GM12878 (cell line): ENCODE measurements at regions not wholly inside any gene's neighbourhood (a gene's known extent, or its start where the extent isn't known, plus 50 kb on each side); places are given as distances from the start of the nearest gene placed in this dataset.

ENCODE experiments used
- ATAC-seq: fragments of 200-7000 bp; cut with Tn5 transposase; 3 replicates; pipeline ENCODE4 v1.9.1; 2020; ENCODE audit warnings: mild to moderate bottlenecking, moderate library complexity
- BruUV-seq: library from RNA; stranded (reverse); fragments of 400-500 nt; replicated peaks from 2 replicates; lab custom pipeline; 2021; lab: Mats Ljungman, UMichigan
- CTCF ChIA-PET: fragments of 300-600 bp; sonication (Branson Sonifier 250); formaldehyde crosslinking; extraction: SDS; loops from one replicate; lab custom pipeline; 2021; ENCODE audit warnings: inconsistent platforms; lab: Yijun Ruan, JAX
- POLR2A ChIA-PET: fragments of 350-600 bp; formaldehyde crosslinking; extraction: SDS; loops from one replicate; lab custom pipeline; 2021; ENCODE audit warnings: inconsistent platforms; lab: Charles Lee
- RAD21 ChIA-PET: fragments of 300-600 bp; sonication (Branson Sonifier 250); formaldehyde crosslinking; loops from one replicate; lab custom pipeline; 2023; ENCODE audit warnings: antibody characterized with exemption; ENCODE audit not compliant: unreplicated experiment; lab: Charles Lee
- SMC1A ChIA-PET: fragments of 300-600 bp; sonication (Branson Sonifier 250); formaldehyde crosslinking; loops from one replicate; lab custom pipeline; 2023; ENCODE audit not compliant: unreplicated experiment, uncharacterized antibody; lab: Charles Lee
- DNase-seq: peaks from one replicate; pipeline ENCODE4 v3.0.0-alpha.2; 2011; ENCODE audit warnings: low read depth, low spot score
- FAIRE-seq: peaks from 3 replicates; lab custom pipeline; 2011; peaks lifted over from hg19 to GRCh38; lab: Jason Lieb, UNC
- H2AFZ ChIP-seq: 2 replicates; pipeline ENCODE4 v1.6.0; 2011; ENCODE audit warnings: low read depth, low read length, control low read depth; ENCODE audit not compliant: control insufficient read depth
- H3K27ac ChIP-seq: 2 replicates; pipeline ENCODE4 v1.5.1; 2011; ENCODE audit warnings: control low read depth; ENCODE audit not compliant: control insufficient read depth, insufficient read depth
- H3K27me3 ChIP-seq, 2 experiments: replicated peaks in 1 of 2; 2 replicates each; pipeline versions ENCODE4 v1.6.0 to v1.6.1; 2011; ENCODE audit warnings: low read length in 1 of 2; ENCODE audit not compliant: control insufficient read depth in 2 of 2, insufficient read depth in 2 of 2
- H3K36me3 ChIP-seq, 2 experiments: 2 replicates each; pipeline ENCODE4 v1.5.1; 2011; ENCODE audit warnings: low read length in 1 of 2; ENCODE audit not compliant: control insufficient read depth in 2 of 2, insufficient read depth in 2 of 2
- H3K4me1 ChIP-seq: 2 replicates; pipeline ENCODE4 v1.6.1; 2011; ENCODE audit warnings: mild to moderate bottlenecking, low read length, moderate library complexity, mixed read lengths; ENCODE audit not compliant: control insufficient read depth, insufficient read depth
- H3K4me2 ChIP-seq: 2 replicates; pipeline ENCODE4 v1.6.0; 2011; ENCODE audit warnings: control low read depth; ENCODE audit not compliant: control insufficient read depth, insufficient read depth
- H3K4me3 ChIP-seq: fragments of 200-600 bp; sonication (generic); 2 replicates; pipeline ENCODE4 v1.5.1; 2016
- H3K79me2 ChIP-seq: 2 replicates; pipeline ENCODE4 v1.6.0; 2011; ENCODE audit warnings: low read length; ENCODE audit not compliant: control insufficient read depth, insufficient read depth
- H3K9ac ChIP-seq: 2 replicates; pipeline ENCODE4 v1.8.0; 2011; ENCODE audit warnings: low read length, control low read depth, mixed read lengths; ENCODE audit not compliant: control insufficient read depth, insufficient read depth
- H3K9me3 ChIP-seq: replicated peaks from 3 replicates; pipeline ENCODE4 v1.5.1; 2011; ENCODE audit warnings: mild to moderate bottlenecking, low read length; ENCODE audit not compliant: control insufficient read depth, insufficient read depth
- H4K20me1 ChIP-seq: 2 replicates; pipeline ENCODE4 v1.6.0; 2011; ENCODE audit not compliant: control insufficient read depth, insufficient read depth
- CREB1 ChIP-seq: IDR thresholded peaks from 2 replicates; pipeline ENCODE4 v1.6.1; 2012; ENCODE audit warnings: low read depth, mild to moderate bottlenecking, inconsistent platforms
- CUX1 ChIP-seq: IDR thresholded peaks from 2 replicates; pipeline ENCODE4 v1.6.1; 2012; ENCODE audit warnings: improper control_type of control experiment, low read depth, low read length; ENCODE audit not compliant: insufficient replicate concordance
- EP300 ChIP-seq, 2 experiments: fragments of 150-350 bp in 1 of 2; IDR thresholded peaks; 2 replicates each; pipeline ENCODE4 v1.6.1; 2011 to 2012; ENCODE audit warnings: low read depth in 2 of 2, low read length in 2 of 2, borderline replicate concordance in 1 of 2, improper control_type of control experiment in 1 of 2, inconsistent platforms in 1 of 2; ENCODE audit not compliant: control insufficient read depth in 1 of 2
- JUND ChIP-seq: IDR thresholded peaks from 2 replicates; pipeline ENCODE4 v1.6.1; 2012; ENCODE audit warnings: low read depth, mild to moderate bottlenecking, low read length, improper control_type of control experiment, moderate library complexity
- KAT2A ChIP-seq: conservative IDR thresholded peaks from 2 replicates; pipeline ENCODE4 v1.6.1; 2011; ENCODE audit warnings: low read depth, low read length; ENCODE audit not compliant: control insufficient read depth
- KLF5 ChIP-seq: fragments of 450-650 bp; IDR thresholded peaks from 2 replicates; pipeline ENCODE4 v1.6.1; 2014; ENCODE audit warnings: mild to moderate bottlenecking; ENCODE audit not compliant: partially characterized antibody
- MEF2A ChIP-seq: IDR thresholded peaks from 2 replicates; pipeline ENCODE4 v1.6.1; 2011; ENCODE audit warnings: low read depth, mild to moderate bottlenecking, low read length, moderate library complexity; ENCODE audit not compliant: insufficient read depth
- RAD21 ChIP-seq: IDR thresholded peaks from 2 replicates; pipeline ENCODE4 v1.6.1; 2011; ENCODE audit warnings: mild to moderate bottlenecking, low read depth, low read length, moderate library complexity; ENCODE audit not compliant: insufficient read depth
- SMAD5 ChIP-seq: IDR thresholded peaks from 2 replicates; pipeline ENCODE4 v1.6.1; 2016; ENCODE audit warnings: antibody characterized with exemption, low read depth
- SUPT20H ChIP-seq: IDR thresholded peaks from 2 replicates; pipeline ENCODE4 v1.6.1; 2011; ENCODE audit warnings: low read depth, mild to moderate bottlenecking, low read length, moderate library complexity, borderline replicate concordance; ENCODE audit not compliant: control insufficient read depth
- TCF3 ChIP-seq: IDR thresholded peaks from 2 replicates; pipeline ENCODE4 v1.6.1; 2012; ENCODE audit warnings: low read depth, mild to moderate bottlenecking, low read length, borderline replicate concordance; ENCODE audit not compliant: insufficient read depth
- ZBED1 ChIP-seq: IDR thresholded peaks from 2 replicates; pipeline ENCODE4 v1.6.1; 2016; ENCODE audit warnings: borderline replicate concordance
- ZNF622 ChIP-seq: fragments of 450-650 bp; IDR thresholded peaks from 2 replicates; pipeline ENCODE4 v1.6.1; 2017; ENCODE audit warnings: mild to moderate bottlenecking, inconsistent platforms
- ZSCAN29 ChIP-seq: fragments of 450-650 bp; IDR thresholded peaks from 2 replicates; pipeline ENCODE4 v1.6.1; 2017; ENCODE audit warnings: mild to moderate bottlenecking, moderate library complexity
- WGBS: methylation state at CpG from one replicate; pipeline ENCODE4 v1.1.6; 2016; ENCODE audit warnings: low lambda C conversion rate; ENCODE audit not compliant: insufficient replicate concordance, insufficient coverage; ENCODE audit errors: missing lambda C conversion rate; 5-methylcytosine and 5-hydroxymethylcytosine counted together
- in situ Hi-C: fragments of 300-500 bp; cut with MboI; formaldehyde crosslinking; loops from 9 replicates; pipeline ENCODE4 v1.14.3; 2018; ENCODE audit warnings: mixed read lengths
- intact Hi-C: fragments of 100-400 bp; cut with micrococcal nuclease; formaldehyde crosslinking; loops from one replicate; pipeline ENCODE4 v1.14.2; 2022; ENCODE audit not compliant: unreplicated experiment
- TF ChIP-seq, protein P1 (sequence below): fragments of 450-650 bp; IDR thresholded peaks from 2 replicates; pipeline ENCODE4 v1.6.1; 2016; ENCODE audit warnings: mild to moderate bottlenecking
- TF ChIP-seq, protein P2 (sequence below): fragments of 450-650 bp; IDR thresholded peaks from 2 replicates; pipeline ENCODE4 v1.6.1; 2017; ENCODE audit warnings: mild to moderate bottlenecking, low read depth, inconsistent platforms; ENCODE audit not compliant: poor library complexity, severe bottlenecking

GRCh38 chr11:133676265-133676664, 144.0 kb upstream of the OPCML start:
- Histone ChIP-seq H3K4me3 (no peak overlapping the region), H3K79me2 (no peaks in the 10 kb centered on the region), H3K4me2 (no peak overlapping the region), H3K9me3 (no peaks in the 10 kb centered on the region), H3K9ac (no peak overlapping the region), H3K4me1 (no peaks in the 10 kb centered on the region), H3K27me3 (no peaks in the 10 kb centered on the region; a peak in 1 of 4 replicates), H2AFZ (no peak overlapping the region), H4K20me1 (no peaks in the 10 kb centered on the region), H3K27ac (no peak overlapping the region), H3K36me3 (no peaks in the 10 kb centered on the region)
- ChIA-PET CTCF (no interaction called here), POLR2A (no interaction called here), RAD21 (no interaction called here), SMC1A (no interaction called here)
- intact Hi-C loops, result no loop called here
- no peak for TF ChIP-seq ZBED1
- no peak for TF ChIP-seq EP300 (IDR thresholded peaks at IDR 0.05; ENCODE audit: borderline replicate concordance in 1 of 2, control insufficient read depth in 1 of 2, low read depth in 2 of 2, low read length in 2 of 2)
- TF ChIP-seq ZSCAN29, result no peak
- TF ChIP-seq, protein P1, sequence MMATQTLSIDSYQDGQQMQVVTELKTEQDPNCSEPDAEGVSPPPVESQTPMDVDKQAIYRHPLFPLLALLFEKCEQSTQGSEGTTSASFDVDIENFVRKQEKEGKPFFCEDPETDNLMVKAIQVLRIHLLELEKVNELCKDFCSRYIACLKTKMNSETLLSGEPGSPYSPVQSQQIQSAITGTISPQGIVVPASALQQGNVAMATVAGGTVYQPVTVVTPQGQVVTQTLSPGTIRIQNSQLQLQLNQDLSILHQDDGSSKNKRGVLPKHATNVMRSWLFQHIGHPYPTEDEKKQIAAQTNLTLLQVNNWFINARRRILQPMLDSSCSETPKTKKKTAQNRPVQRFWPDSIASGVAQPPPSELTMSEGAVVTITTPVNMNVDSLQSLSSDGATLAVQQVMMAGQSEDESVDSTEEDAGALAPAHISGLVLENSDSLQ, result no peak
- no peak for TF ChIP-seq ZNF622
- no peak for TF ChIP-seq SUPT20H
- no peak for TF ChIP-seq MEF2A
- TF ChIP-seq JUND, result no peak
- TF ChIP-seq, protein P2, sequence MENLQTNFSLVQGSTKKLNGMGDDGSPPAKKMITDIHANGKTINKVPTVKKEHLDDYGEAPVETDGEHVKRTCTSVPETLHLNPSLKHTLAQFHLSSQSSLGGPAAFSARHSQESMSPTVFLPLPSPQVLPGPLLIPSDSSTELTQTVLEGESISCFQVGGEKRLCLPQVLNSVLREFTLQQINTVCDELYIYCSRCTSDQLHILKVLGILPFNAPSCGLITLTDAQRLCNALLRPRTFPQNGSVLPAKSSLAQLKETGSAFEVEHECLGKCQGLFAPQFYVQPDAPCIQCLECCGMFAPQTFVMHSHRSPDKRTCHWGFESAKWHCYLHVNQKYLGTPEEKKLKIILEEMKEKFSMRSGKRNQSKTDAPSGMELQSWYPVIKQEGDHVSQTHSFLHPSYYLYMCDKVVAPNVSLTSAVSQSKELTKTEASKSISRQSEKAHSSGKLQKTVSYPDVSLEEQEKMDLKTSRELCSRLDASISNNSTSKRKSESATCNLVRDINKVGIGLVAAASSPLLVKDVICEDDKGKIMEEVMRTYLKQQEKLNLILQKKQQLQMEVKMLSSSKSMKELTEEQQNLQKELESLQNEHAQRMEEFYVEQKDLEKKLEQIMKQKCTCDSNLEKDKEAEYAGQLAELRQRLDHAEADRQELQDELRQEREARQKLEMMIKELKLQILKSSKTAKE, result no peak
- no peak for TF ChIP-seq RAD21
- TF ChIP-seq CREB1, result no peak
- no peak for TF ChIP-seq SMAD5
- no peak for TF ChIP-seq CUX1
- no peak for TF ChIP-seq TCF3
- no peak for TF ChIP-seq KLF5
- no peak for TF ChIP-seq KAT2A
- 5% methylated on average over 1 of the region's 1 CpG for WGBS
- FAIRE-seq (no peak), ATAC-seq (no peak), DNase-seq (no peak)
- in situ Hi-C loops, result no loop called here
- BruUV-seq, result no TSS peak
